GM23338 (cell line): ENCODE measurements at regions not wholly inside any gene's neighbourhood (a gene's known extent, or its start where the extent isn't known, plus 50 kb on each side); places are given as distances from the start of the nearest gene placed in this dataset.

Experiments used
- ATAC-seq: fragments of 200-7000 bp; cut with Tn5 transposase; 3 replicates; pipeline ENCODE4 v1.9.1; 2020
- DNase-seq: peaks from one replicate; pipeline ENCODE4 v3.0.0-alpha.2; 2015; ENCODE audit warnings: low spot score
- H2AFZ ChIP-seq: fragments of 200-600 bp; sonication (generic); 2 replicates; pipeline ENCODE4 v1.8.0; 2016; ENCODE audit warnings: antibody characterized with exemption, mild to moderate bottlenecking, moderate library complexity
- H3F3A ChIP-seq: fragments of 200-600 bp; sonication (generic); replicated peaks from 2 replicates; pipeline ENCODE4 v1.8.0; 2017; ENCODE audit warnings: antibody characterized with exemption, mixed run types, low read depth
- H3K27ac ChIP-seq: fragments of 200-600 bp; sonication (generic); 2 replicates; pipeline ENCODE4 v1.6.1; 2016; ENCODE audit warnings: low read depth
- H3K27me3 ChIP-seq: fragments of 200-600 bp; sonication (generic); 2 replicates; pipeline ENCODE4 v1.8.0; 2016; ENCODE audit warnings: mild to moderate bottlenecking, mixed run types, moderate library complexity; ENCODE audit not compliant: insufficient read depth
- H3K36me3 ChIP-seq: fragments of 200-600 bp; sonication (generic); 2 replicates; pipeline ENCODE4 v1.8.0; 2016; ENCODE audit warnings: mild to moderate bottlenecking; ENCODE audit not compliant: insufficient read depth
- H3K4me1 ChIP-seq: fragments of 200-600 bp; sonication (generic); 2 replicates; pipeline ENCODE4 v1.8.0; 2016; ENCODE audit warnings: mild to moderate bottlenecking, moderate library complexity; ENCODE audit not compliant: insufficient read depth
- H3K4me2 ChIP-seq: fragments of 200-600 bp; sonication (generic); 2 replicates; pipeline ENCODE4 v1.7.1; 2017; ENCODE audit warnings: mixed run types
- H3K4me3 ChIP-seq: fragments of 200-600 bp; sonication (generic); 2 replicates; pipeline ENCODE4 v1.6.1; 2016; ENCODE audit warnings: mixed run types
- H3K79me2 ChIP-seq: fragments of 200-600 bp; sonication (generic); replicated peaks from 2 replicates; pipeline ENCODE4 v1.8.0; 2017; ENCODE audit warnings: mild to moderate bottlenecking; ENCODE audit not compliant: insufficient read depth
- H3K9me2 ChIP-seq: fragments of 200-600 bp; sonication (generic); 2 replicates; pipeline ENCODE4 v1.8.0; 2017; ENCODE audit not compliant: insufficient read depth
- H4K20me1 ChIP-seq: fragments of 200-600 bp; sonication (generic); replicated peaks from 2 replicates; pipeline ENCODE4 v1.8.0; 2017; ENCODE audit warnings: mild to moderate bottlenecking; ENCODE audit not compliant: insufficient read depth
- H3K27ac Mint-ChIP-seq: 2 replicates; pipeline ENCODE4 v1.8.0; 2020; ENCODE audit warnings: inconsistent platforms, mild to moderate bottlenecking, moderate library complexity, mixed read lengths
- H3K27me3 Mint-ChIP-seq: 3 replicates; pipeline ENCODE4 v1.8.0; 2022; ENCODE audit warnings: low read depth, mild to moderate bottlenecking, moderate library complexity, mixed read lengths, inconsistent platforms; ENCODE audit not compliant: insufficient read depth, poor library complexity
- H3K36me3 Mint-ChIP-seq: 3 replicates; pipeline ENCODE4 v1.8.0; 2021; ENCODE audit warnings: low read depth, mild to moderate bottlenecking, inconsistent platforms, moderate library complexity, mixed read lengths
- H3K4me1 Mint-ChIP-seq: 3 replicates; pipeline ENCODE4 v1.8.0; 2020; ENCODE audit warnings: mild to moderate bottlenecking, inconsistent platforms, mixed read lengths
- H3K4me3 Mint-ChIP-seq: 3 replicates; pipeline ENCODE4 v1.8.0; 2021; ENCODE audit warnings: moderate library complexity, mild to moderate bottlenecking, inconsistent platforms, mixed read lengths
- H3K9me3 Mint-ChIP-seq: 3 replicates; pipeline ENCODE4 v1.8.0; 2020; ENCODE audit warnings: moderate library complexity, mild to moderate bottlenecking, inconsistent platforms, mixed read lengths
- CREB1 ChIP-seq: fragments of 250-450 bp; sonication (Bioruptor Pico); IDR thresholded peaks from 2 replicates; pipeline ENCODE4 v1.5.0; 2020; ENCODE audit warnings: low read depth, mild to moderate bottlenecking, moderate library complexity
- CTCF ChIP-seq, 2 experiments: fragments of 200-600 bp in 1 of 2; sonication (generic) in 1 of 2; conservative IDR thresholded peaks; 2 replicates each; pipeline versions ENCODE4 v1.5.1 to v1.6.1; 2016 to 2017; ENCODE audit warnings: antibody characterized with exemption in 2 of 2, low read depth in 2 of 2, mild to moderate bottlenecking in 2 of 2, moderate library complexity in 1 of 2
- ETS1 ChIP-seq: IDR thresholded peaks from 2 replicates; pipeline ENCODE4 v1.6.1; 2016; ENCODE audit warnings: antibody characterized with exemption
- JUNB ChIP-seq: IDR thresholded peaks from one replicate; pipeline ENCODE4 v1.6.1; 2016; ENCODE audit warnings: antibody characterized with exemption; ENCODE audit not compliant: unreplicated experiment
- NANOG ChIP-seq: IDR thresholded peaks from 2 replicates; pipeline ENCODE4 v1.6.1; 2016; ENCODE audit warnings: antibody characterized with exemption, borderline replicate concordance
- POLR2AphosphoS5 ChIP-seq: IDR thresholded peaks from 2 replicates; pipeline ENCODE4 v1.6.1; 2016; ENCODE audit warnings: antibody characterized with exemption, low read depth
- REST ChIP-seq: IDR thresholded peaks from one replicate; pipeline ENCODE4 v1.6.1; 2018; ENCODE audit warnings: antibody characterized with exemption; ENCODE audit not compliant: unreplicated experiment
- STAT1 ChIP-seq: IDR thresholded peaks from one replicate; pipeline ENCODE4 v1.6.1; 2016; ENCODE audit warnings: antibody characterized with exemption; ENCODE audit not compliant: unreplicated experiment
- ZNF114 ChIP-seq: fragments of 250-450 bp; sonication (Bioruptor Pico); IDR thresholded peaks from 2 replicates; pipeline ENCODE4 v1.5.0; 2020; ENCODE audit warnings: mild to moderate bottlenecking, moderate library complexity
- ZNF331 ChIP-seq: fragments of 250-450 bp; sonication (Bioruptor Pico); IDR thresholded peaks from 2 replicates; pipeline ENCODE4 v1.5.0; 2020; ENCODE audit warnings: low read depth, mild to moderate bottlenecking, moderate library complexity

- peaks cover 8% of the 10 kb centered on the region for H3K4me1 ChIP-seq
- Mint-ChIP-seq H3K4me3 (no peak overlapping the region), H3K27me3 (peaks cover 4% of the 10 kb centered on the region), H3K4me1 (peaks cover 18% of the 10 kb centered on the region), H3K27ac (no peak overlapping the region), H3K36me3 (peaks cover 4% of the 10 kb centered on the region; the same call in 1 of the 3 replicates), H3K9me3 (no peaks in the 10 kb centered on the region)
- H3K27ac ChIP-seq, result no peak overlapping the region
- DNase-seq, result no peak
- no peak overlapping the region for H3K4me2 ChIP-seq
- no peaks in the 10 kb centered on the region for H3K9me2 ChIP-seq
- peaks cover 18% of the 10 kb centered on the region for H3K79me2 ChIP-seq
- H3K4me3 ChIP-seq, result no peak overlapping the region
- H4K20me1 ChIP-seq, result peaks cover 3% of the 10 kb centered on the region; the same call in 1 of the 2 replicates
- ATAC-seq, result no peak
- no peak for TF ChIP-seq CTCF (conservative IDR thresholded peaks at IDR 0.05; ENCODE audit: low read depth in 2 of 2)
- TF ChIP-seq CREB1 (CRISPR knock-in tag), result no peak
- no peaks in the 10 kb centered on the region for H3K27me3 ChIP-seq
- no peaks in the 10 kb centered on the region for H3F3A ChIP-seq
- H3K36me3 ChIP-seq, result no peaks in the 10 kb centered on the region
- no peak overlapping the region for H2AFZ ChIP-seq
Observed at GRCh38 chr7:35871856-35872255, 71.0 kb downstream of the SEPTIN7 start.

GRCh38 chr7:35874886-35875285 lies 74.0 kb downstream of the SEPTIN7 start:
- DNase-seq, result no peak
- H3K4me1 Mint-ChIP-seq, result peaks cover 18% of the 10 kb centered on the region
- Histone ChIP-seq H3K9me2 (no peaks in the 10 kb centered on the region), H3K27ac (no peak overlapping the region), H3K79me2 (peaks cover 5% of the 10 kb centered on the region), H3F3A (no peaks in the 10 kb centered on the region), H3K4me1 (peaks cover 8% of the 10 kb centered on the region), H4K20me1 (no peaks in the 10 kb centered on the region), H3K4me2 (no peak overlapping the region), H3K36me3 (no peaks in the 10 kb centered on the region; the same call in 1 of the 2 replicates), H3K27me3 (no peaks in the 10 kb centered on the region), H3K4me3 (no peak overlapping the region), H2AFZ (no peak overlapping the region)
- H3K36me3 Mint-ChIP-seq, result no peaks in the 10 kb centered on the region; the same call in 2 of the 3 replicates
- H3K27me3 Mint-ChIP-seq, result peaks cover 4% of the 10 kb centered on the region
- TF ChIP-seq JUNB, result no peak
- TF ChIP-seq STAT1, result no peak
- TF ChIP-seq ZNF114, result no peak
- no peak for TF ChIP-seq ETS1
- no peak for TF ChIP-seq CTCF (conservative IDR thresholded peaks at IDR 0.05; ENCODE audit: low read depth in 2 of 2)
- no peak for TF ChIP-seq NANOG
- no peak for TF ChIP-seq REST
- TF ChIP-seq ZNF331 (CRISPR knock-in tag), result no peak
- no peak for TF ChIP-seq POLR2AphosphoS5
- no peak for ATAC-seq
- H3K9me3 Mint-ChIP-seq, result no peaks in the 10 kb centered on the region
- no peak overlapping the region for H3K4me3 Mint-ChIP-seq
- no peak overlapping the region for H3K27ac Mint-ChIP-seq
